Esophagus squamous epithelium (tissue), 4 donors: ENCODE measurements at regions not wholly inside any gene's neighbourhood (a gene's known extent, or its start where the extent isn't known, plus 50 kb on each side); places are given as distances from the start of the nearest gene placed in this dataset.

Experiments used
- CTCF ChIP-seq, 6 experiments: fragments of 450-650 bp in 4 of 6; fragments of 200-600 bp in 2 of 6; sonication (generic) in 2 of 6; IDR thresholded peaks; one replicate each; pipeline ENCODE4 v1.5.1; 2016 to 2019; ENCODE audit warnings: antibody characterized with exemption in 6 of 6, mild to moderate bottlenecking in 4 of 6, moderate library complexity in 4 of 6
- POLR2A ChIP-seq, 4 donors: fragments of 450-650 bp; IDR thresholded peaks; one replicate each; pipeline ENCODE4 v1.6.1; 2017; ENCODE audit warnings: antibody characterized with exemption in 4 of 4, mild to moderate bottlenecking in 4 of 4, moderate library complexity in 3 of 4

- TF ChIP-seq POLR2A (IDR thresholded peaks at IDR 0.05) (no peak), CTCF (IDR thresholded peaks at IDR 0.05) (no peak)
Observed at GRCh38 chr4:57312296-57312695, 202.1 kb upstream of the IGFBP7 start.
